ENCODE measurements at regions not wholly inside any gene's neighbourhood (a gene's known extent, or its start where the extent isn't known, plus 50 kb on each side); places are given as distances from the start of the nearest gene placed in this dataset.
"Not testable (repeated sequence)": the region's sequence is repeated elsewhere in the genome, so short reads cannot be mapped to it uniquely, and the experiment has no call there.

- DNase-seq: no peak
These were observed 278.2 kb upstream of the ID4 start for GRCh38 chr6:19558934-19559333.

GRCh38 chr6:19562468-19562867 is 274.7 kb upstream of the ID4 start:
- DNase-seq: no peak

GRCh38 chr6:19569563-19569962 is 267.6 kb upstream of the ID4 start:
- DNase-seq: no peak

DNA sequence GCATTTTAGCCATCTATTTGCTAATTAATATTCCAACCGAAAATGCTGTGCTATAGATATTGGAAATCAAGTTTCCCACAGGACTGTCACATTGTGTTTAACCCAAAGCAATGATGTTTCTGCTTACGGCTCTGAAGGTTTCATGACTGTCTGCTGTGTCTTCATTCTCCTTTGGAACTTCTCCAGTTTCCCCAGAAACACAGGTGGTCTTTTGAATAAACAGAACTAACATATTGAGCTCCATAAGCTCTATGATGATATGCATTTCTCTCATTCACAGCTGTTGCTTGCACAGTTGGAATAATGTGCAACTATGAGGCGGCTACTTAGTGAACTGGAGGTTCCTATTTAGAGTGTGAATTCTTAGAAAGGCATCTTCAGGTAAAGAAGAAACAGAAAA is 266.0 kb upstream of the ID4 start:
- no peak for DNase-seq

DNA sequence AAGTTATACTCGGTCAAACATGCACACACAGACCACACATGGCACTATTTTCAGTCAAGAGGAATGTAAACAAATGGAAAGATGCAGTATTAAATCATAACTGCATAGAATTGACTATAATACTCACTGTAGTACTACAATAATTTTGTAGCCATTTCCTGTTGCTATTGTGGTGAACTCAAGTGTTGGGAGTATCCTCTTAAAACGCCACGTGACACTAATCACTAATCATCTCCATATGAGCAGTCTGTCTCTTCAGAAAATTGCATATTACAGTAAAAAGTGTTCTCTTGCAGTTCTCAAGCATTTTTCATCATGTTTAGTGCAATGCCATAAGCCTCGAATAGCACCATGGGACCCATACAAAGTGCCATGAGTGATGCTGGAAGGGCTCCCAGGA is 258.7 kb upstream of the ID4 start:
- DNase-seq: no peak

- not testable (repeated sequence) for DNase-seq
These were observed 253.0 kb upstream of the ID4 start for GRCh38 chr6:19584207-19584606.

DNA sequence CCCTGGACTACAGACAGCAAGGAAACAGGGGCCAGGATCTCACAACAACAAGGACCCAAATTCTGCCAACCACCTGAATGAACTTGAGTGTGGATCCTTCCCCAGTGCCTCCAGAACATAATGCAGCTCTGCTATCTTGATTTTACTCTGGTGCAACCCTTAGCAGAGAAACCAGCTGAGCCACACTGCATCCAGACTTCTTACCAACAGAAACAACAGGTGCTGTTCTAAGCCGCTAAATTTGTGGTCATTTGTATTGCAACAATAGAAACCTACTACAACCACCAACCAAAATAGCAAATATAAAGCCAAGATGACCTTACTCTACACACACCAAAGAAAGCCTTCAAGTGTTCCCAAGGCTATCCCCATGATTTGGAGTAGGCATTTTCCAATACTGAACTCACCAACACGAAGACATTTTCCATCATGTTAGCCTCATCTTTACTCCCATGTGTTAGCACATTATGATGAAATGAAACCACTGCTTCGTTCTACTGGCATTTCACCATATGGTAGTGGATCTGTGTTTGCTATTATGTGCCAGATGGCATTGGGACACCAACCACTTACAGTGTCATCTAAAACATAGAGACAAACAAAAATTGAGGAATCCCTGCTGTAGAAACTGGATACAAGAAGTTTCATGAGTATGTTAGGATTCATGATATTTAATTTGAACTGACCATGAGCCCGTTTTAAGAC is 249.8 kb upstream of the ID4 start:
- DNase-seq: no peak

GRCh38 chr6:19590501-19591131 is 246.6 kb upstream of the ID4 start:
- DNase-seq: no peak

DNA sequence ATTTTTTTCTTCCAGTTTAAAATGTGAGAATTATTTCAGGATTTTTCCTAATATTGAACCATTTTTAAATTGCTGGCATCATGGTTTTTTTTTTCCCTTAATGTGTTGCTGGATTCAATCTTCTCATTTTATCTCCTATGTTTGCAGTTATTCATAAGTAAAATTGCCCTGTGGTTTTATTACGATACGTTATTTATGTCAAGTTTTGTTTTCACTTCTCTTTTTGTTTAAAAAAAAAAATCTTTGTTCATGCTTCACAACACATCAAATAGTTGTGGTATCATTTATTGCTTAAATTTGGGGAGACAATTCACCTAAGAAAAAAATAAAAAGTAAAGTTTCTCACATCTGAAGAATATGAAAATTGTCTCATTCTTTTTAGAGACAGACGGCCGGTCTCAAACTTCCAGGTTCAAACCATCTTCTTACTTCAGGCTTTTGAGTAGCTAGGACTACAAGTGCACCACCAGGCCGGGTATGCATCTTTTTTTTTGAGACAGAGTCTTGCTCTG is 239.3 kb upstream of the ID4 start:
- no peak for DNase-seq

GRCh38 chr6:19599796-19600464 is 237.2 kb upstream of the ID4 start:
- no peak for DNase-seq

DNA sequence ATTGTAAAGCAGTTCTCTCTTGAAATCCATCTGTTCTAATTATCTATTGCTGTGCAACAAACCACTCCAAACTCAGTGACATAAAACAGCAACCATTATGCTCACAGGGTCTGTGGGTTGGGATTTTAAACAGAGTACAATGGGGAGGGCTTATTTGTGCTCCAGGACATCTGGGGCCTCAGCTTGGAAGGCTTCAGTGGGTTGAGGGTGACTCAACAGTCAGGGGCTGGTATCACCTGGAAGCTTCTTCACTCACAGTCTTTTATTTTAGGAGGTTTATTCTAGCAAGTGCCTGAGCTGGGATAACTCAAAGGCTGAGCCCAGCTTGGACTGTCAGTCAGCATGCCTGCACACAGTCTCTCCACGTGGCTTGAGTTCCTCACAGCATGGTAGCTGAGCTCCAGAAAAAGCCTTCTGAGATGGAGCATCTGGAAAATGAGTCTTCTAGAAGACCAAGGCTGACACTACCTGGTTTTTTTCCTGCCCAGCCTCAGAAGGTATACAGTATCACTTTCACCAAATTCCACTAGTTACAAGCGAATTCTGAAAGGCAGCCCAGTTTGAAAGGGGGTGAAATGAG is 234.6 kb upstream of the ID4 start:
- no peak for DNase-seq

DNA sequence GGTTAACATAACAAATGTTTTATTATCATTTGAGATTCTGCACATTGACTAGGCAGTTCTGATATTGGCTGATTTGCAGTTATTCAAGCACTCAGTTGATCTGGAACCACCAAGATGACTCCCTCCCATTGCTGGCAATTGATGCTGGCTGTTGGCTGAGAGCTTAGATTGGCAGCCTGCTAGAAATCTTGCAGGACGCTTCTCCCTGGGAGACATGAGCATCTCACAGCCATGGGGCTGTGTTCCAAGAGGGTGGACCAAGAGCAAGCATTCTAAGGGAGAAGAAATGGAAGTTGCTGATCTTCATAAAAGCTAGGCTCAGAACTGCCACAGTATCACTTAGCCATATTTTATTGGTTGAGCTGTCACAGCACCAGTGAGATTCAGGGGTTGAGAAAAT is 233.4 kb upstream of the ID4 start:
- no peak for DNase-seq

DNA sequence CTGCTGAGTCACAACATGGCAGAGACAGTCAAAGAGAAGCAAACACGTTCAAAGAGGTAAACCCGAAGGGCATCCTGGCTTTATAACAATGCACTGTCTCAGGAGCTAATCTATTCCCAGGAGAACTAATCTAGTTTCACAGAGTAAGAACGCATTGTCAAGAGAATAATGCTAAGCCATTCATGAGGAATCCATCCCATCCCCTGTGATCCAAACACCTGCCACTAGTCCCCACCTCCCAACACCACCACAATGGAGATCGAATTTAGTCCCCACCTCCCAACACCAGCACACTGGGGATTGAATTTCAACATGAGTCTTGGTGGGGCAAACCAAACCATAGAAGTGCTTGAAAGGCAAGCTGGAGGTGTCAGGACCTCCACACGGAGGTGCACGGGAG is 231.5 kb upstream of the ID4 start:
- DNase-seq: no peak

DNA sequence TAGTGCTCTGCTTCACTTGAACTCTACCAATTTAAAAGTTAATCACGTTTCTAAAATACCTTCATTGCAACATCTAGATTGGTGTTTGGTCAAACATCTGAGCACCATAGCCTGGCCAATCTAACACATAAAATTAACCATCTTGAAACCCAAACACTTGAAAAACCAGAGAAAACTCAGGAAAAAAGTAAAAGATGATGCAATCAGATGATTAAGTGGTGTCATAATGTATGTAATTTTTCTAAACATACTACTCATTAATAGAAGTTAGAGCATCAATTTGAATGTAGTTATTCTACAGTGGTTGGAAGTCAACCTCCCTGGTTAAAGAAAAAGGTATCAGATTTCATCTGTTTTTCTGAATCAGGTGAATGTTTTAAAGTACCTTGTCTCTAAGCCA is 228.6 kb upstream of the ID4 start:
- no peak for DNase-seq

DNA sequence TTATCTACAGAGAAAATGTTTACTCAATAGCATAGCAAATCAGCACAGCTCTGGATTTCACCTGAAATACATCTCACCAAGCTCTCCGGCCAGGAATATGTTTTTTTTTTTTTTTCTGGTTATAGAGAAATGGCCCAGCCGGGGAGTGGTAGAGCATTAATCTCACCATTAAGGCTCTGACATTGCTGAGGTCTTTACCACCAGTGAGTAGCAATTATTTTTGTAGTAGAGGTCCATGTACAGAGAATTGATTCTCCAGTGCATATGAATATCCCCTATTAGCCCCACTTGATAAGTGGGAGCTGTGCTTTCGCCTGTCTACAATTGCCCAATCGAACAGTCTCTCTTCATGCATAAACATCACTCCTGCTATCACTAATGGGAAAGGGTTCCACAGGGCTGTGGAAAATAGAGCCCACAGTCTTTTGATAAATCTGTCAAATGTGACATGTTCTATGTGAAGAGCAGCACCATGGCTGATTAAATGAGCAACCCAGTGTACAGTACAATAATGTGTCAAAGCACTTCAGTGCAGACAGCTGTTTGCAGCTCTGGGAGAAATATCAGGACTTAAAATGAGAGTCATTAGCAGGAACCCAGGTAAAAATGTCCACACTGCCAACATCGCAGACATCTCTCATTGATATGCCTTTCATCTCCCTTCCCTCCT is 227.1 kb upstream of the ID4 start:
- DNase-seq: no peak

GRCh38 chr6:19612672-19613466 is 224.3 kb upstream of the ID4 start:
- DNase-seq: not testable (repeated sequence)

DNA sequence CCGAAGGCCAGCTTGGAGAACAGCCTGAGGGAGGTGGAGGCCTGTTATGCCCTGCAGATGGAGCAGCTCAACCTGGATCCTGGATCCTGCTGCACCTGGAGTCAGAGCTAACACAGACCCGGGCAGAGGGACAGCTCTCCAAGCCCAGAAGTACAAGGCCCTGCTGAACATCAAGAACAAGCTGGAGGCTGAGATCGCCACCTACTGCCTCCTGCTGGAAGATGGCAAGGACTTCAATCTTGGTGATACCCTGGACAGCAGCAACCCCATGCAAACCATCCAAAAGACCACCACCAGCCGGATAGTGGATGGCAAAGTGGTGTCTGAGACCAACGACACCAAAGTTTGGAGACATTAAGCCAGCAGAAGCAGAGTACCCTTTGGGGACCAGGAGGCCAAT is 223.5 kb upstream of the ID4 start:
- DNase-seq: no peak

DNA sequence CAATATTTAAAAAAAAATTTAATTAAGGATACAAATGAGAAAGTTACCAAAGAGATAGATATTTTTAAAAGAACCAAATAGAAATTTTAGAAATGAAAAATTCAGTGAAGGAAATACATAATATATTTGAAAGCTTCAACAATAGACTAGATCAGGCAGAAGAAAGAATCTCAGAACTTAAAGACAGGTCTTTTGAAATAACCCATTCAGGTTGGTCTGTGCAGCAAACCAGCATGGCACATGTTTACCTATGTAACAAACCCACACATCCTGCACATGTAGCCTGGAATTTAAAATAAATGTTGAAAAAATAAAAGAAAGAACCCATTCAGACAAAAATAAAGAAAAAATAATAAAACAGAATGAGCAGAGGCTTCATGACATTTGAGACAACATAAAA is 221.1 kb upstream of the ID4 start:
- DNase-seq: no peak

DNA sequence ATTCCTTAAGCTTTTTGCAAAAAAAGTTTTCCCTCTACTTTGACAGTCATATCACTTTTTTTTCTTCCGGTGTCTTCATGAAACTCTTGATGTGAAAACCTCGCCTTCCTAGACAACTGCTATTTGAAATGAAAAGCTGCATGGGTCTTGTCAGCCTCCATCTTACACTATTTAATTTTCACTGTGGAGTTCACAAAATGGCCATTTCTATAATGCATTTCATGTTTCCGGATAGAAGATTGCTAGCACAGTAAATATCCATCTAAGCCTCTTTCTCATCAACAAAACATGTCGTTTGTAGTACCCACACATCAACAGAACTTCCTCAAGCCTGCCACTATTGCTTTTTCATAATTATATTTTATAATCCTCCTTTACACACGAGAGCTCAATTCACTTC is 204.9 kb upstream of the ID4 start:
- no peak for DNase-seq

DNA sequence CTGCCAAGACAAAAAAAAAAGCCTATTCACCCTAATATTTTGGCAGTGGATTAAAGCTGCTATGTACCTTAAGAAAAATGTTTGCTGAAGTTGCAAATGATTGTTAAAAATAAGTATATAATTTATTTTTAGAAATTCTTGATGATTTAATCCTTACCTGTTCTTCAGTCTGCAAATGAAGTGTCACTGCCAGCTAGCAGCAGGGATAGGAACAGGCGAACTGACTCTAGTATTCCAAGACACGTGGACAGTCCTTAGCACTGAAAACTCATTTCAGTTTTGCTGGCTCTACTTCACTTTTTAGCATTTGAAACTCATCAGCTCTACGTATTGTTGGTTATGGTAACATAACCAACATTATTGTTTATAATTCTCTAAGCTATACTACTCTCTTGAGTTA is 204.4 kb upstream of the ID4 start:
- no peak for DNase-seq

DNA sequence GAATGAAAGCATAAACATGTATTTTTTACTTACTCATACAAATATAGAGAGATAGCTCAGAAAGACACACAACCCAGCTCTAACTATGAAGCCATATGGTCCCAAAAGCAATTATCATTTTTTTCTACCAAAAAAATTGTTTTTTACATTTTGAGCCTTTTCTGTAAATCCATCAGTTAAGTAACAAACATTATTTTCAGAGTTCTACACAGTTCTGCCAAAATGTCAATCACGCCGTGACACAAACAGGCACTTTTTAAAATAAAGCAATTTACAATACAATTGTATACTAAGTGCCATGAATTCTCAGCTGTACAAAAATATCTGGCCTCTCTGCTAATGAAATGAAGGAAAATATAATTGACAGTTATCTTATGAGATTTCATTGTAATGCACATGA is 201.4 kb upstream of the ID4 start:
- DNase-seq: no peak

DNA sequence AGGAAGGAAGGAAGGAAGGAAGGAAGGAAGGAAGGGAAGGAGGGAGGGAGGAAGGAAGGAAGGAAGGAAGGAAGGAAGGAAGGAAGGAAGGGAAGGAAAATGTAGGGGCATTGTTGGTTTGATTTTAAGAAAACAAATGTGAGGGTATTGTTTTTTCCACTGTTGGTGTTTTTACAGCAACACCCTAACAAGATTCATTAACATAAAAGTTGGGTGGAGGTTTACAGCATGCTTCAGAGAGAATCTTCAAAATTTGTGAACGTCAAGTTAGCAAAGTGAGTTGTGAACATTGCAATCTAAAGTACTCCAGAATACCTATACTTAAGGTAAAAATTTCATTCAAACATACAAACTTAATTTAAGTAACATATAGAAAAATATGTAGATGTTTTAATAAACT is 200.2 kb upstream of the ID4 start:
- no peak for DNase-seq

DNA sequence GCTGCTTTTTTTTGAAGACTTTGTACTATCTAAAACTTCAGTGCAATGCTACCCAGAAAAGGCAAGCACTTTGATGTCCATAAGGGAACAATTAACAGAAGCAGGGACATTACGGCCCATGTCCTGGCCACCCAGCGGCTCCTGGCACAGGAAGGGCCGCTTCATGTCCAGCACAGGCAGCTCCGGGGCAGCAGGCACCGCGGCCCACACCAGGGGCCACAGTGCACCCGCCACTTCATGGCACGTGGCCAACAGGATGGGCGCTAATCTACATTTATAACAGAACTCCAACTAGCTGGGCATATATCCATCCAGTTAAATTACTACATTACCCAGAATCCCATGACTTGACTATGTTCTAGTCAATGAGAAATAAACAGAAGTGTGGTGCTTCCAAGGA is 198.2 kb upstream of the ID4 start:
- no peak for DNase-seq

Data from CD4-positive, alpha-beta T cell treated with Interleukin-21 for 1 hour (primary cell).